ENCODE measurements at regions not wholly inside any gene's neighbourhood (a gene's known extent, or its start where the extent isn't known, plus 50 kb on each side); places are given as distances from the start of the nearest gene placed in this dataset.

GRCh38 chr7:135857519-135858274 lies 109.1 kb upstream of the FAM180A start:
- no peak for TF ChIP-seq EZH2 (IDR thresholded peaks at IDR 0.05)
- TF ChIP-seq CTCF (IDR thresholded peaks at IDR 0.05): no peak
